H1 (cell line): ENCODE measurements at regions not wholly inside any gene's neighbourhood (a gene's known extent, or its start where the extent isn't known, plus 50 kb on each side); places are given as distances from the start of the nearest gene placed in this dataset.

Source experiments
- EGR1 ChIP-seq: IDR thresholded peaks from 2 replicates; pipeline ENCODE4 v1.6.1; 2011; ENCODE audit warnings: low read depth, low read length, borderline replicate concordance
- JUND ChIP-seq: IDR thresholded peaks from 2 replicates; pipeline ENCODE4 v1.6.1; 2011; ENCODE audit warnings: mild to moderate bottlenecking, improper control_type of control experiment, low read length
- RFX5 ChIP-seq: IDR thresholded peaks from 2 replicates; pipeline ENCODE4 v1.6.1; 2011; ENCODE audit warnings: low read depth, low read length, improper control_type of control experiment, borderline replicate concordance

DNA sequence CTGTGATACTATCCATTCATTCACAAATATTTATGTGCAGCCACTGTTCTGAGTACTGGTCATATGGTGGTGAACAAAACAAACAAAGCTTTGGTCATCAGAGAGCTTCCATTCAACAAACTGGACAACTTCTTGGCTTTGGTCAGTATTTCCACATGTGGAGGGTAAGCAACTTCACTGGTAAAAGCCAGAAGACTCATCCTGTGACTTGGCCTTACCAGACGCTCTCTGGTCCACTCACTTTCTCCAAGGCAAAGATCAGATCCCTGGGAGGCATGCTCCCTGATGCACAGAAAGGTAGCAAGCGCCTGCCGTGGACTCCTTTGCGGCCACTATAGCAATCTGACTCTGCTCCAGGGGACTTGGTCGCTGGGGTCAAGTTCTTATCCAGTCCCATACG is 179.5 kb downstream of the EN1 start:
- TF ChIP-seq EGR1 (no peak), JUND (no peak), RFX5 (no peak)
